ENCODE measurements at regions not wholly inside any gene's neighbourhood (a gene's known extent, or its start where the extent isn't known, plus 50 kb on each side); places are given as distances from the start of the nearest gene placed in this dataset.

- H3K4me3 ChIP-seq (ENCODE audit: low read length): no peak overlapping the region
- H3K4me1 ChIP-seq (ENCODE audit: control insufficient read depth, insufficient read depth, low read length): no peaks in the 10 kb centered on the region
- no peak overlapping the region for H3K9ac ChIP-seq (ENCODE audit: low read length)
- no peaks in the 10 kb centered on the region for H3K9me3 ChIP-seq (ENCODE audit: control insufficient read depth, low read length)
- H3K27me3 ChIP-seq (ENCODE audit: control insufficient read depth, insufficient read depth, low read length): no peaks in the 10 kb centered on the region
- no peaks in the 10 kb centered on the region for H3K36me3 ChIP-seq (ENCODE audit: control insufficient read depth, insufficient read depth, low read length)
Observed at GRCh38 chr12:25034676-25035075, 85.8 kb upstream of the BCAT1 start.

- H3K27me3 ChIP-seq (ENCODE audit: control insufficient read depth, insufficient read depth, low read length): no peaks in the 10 kb centered on the region
- no peaks in the 10 kb centered on the region for H3K36me3 ChIP-seq (ENCODE audit: control insufficient read depth, insufficient read depth, low read length)
- no peak overlapping the region for H3K9ac ChIP-seq (ENCODE audit: low read length)
- H3K4me3 ChIP-seq (ENCODE audit: low read length): no peak overlapping the region
- no peaks in the 10 kb centered on the region for H3K9me3 ChIP-seq (ENCODE audit: control insufficient read depth, low read length)
- H3K4me1 ChIP-seq (ENCODE audit: control insufficient read depth, insufficient read depth, low read length): no peaks in the 10 kb centered on the region
Observed at GRCh38 chr12:25025951-25026490, 77.1 kb upstream of the BCAT1 start.

- H3K9me3 ChIP-seq (ENCODE audit: control insufficient read depth, low read length): no peaks in the 10 kb centered on the region
- no peak overlapping the region for H3K4me3 ChIP-seq (ENCODE audit: low read length)
- H3K9ac ChIP-seq (ENCODE audit: low read length): no peak overlapping the region
- H3K27me3 ChIP-seq (ENCODE audit: control insufficient read depth, insufficient read depth, low read length): no peaks in the 10 kb centered on the region
- no peaks in the 10 kb centered on the region for H3K36me3 ChIP-seq (ENCODE audit: control insufficient read depth, insufficient read depth, low read length)
- no peaks in the 10 kb centered on the region for H3K4me1 ChIP-seq (ENCODE audit: control insufficient read depth, insufficient read depth, low read length)
Observed at GRCh38 chr12:25025260-25025659, 76.4 kb upstream of the BCAT1 start.

GRCh38 chr12:25023808-25024207 lies 74.9 kb upstream of the BCAT1 start:
- H3K27me3 ChIP-seq (ENCODE audit: control insufficient read depth, insufficient read depth, low read length): no peaks in the 10 kb centered on the region
- H3K4me3 ChIP-seq (ENCODE audit: low read length): no peak overlapping the region
- no peaks in the 10 kb centered on the region for H3K9me3 ChIP-seq (ENCODE audit: control insufficient read depth, low read length)
- H3K9ac ChIP-seq (ENCODE audit: low read length): no peak overlapping the region
- H3K4me1 ChIP-seq (ENCODE audit: control insufficient read depth, insufficient read depth, low read length): no peaks in the 10 kb centered on the region
- no peaks in the 10 kb centered on the region for H3K36me3 ChIP-seq (ENCODE audit: control insufficient read depth, insufficient read depth, low read length)

- no peaks in the 10 kb centered on the region for H3K27me3 ChIP-seq (ENCODE audit: control insufficient read depth, insufficient read depth, low read length)
- H3K9ac ChIP-seq (ENCODE audit: low read length): no peak overlapping the region
- no peaks in the 10 kb centered on the region for H3K4me1 ChIP-seq (ENCODE audit: control insufficient read depth, insufficient read depth, low read length)
- H3K4me3 ChIP-seq (ENCODE audit: low read length): no peak overlapping the region
- H3K9me3 ChIP-seq (ENCODE audit: control insufficient read depth, low read length): no peaks in the 10 kb centered on the region
- H3K36me3 ChIP-seq (ENCODE audit: control insufficient read depth, insufficient read depth, low read length): no peaks in the 10 kb centered on the region
Observed at GRCh38 chr12:25020621-25021243, 71.8 kb upstream of the BCAT1 start.

GRCh38 chr12:25018146-25018545 lies 69.2 kb upstream of the BCAT1 start:
- H3K4me1 ChIP-seq (ENCODE audit: control insufficient read depth, insufficient read depth, low read length): no peaks in the 10 kb centered on the region

GRCh38 chr12:25017336-25017735 lies 68.4 kb upstream of the BCAT1 start:
- no peak overlapping the region for H3K9ac ChIP-seq (ENCODE audit: low read length)
- H3K4me1 ChIP-seq (ENCODE audit: control insufficient read depth, insufficient read depth, low read length): no peaks in the 10 kb centered on the region
- H3K9me3 ChIP-seq (ENCODE audit: control insufficient read depth, low read length): no peaks in the 10 kb centered on the region
- no peak overlapping the region for H3K4me3 ChIP-seq (ENCODE audit: low read length)
- no peaks in the 10 kb centered on the region for H3K27me3 ChIP-seq (ENCODE audit: control insufficient read depth, insufficient read depth, low read length)
- no peaks in the 10 kb centered on the region for H3K36me3 ChIP-seq (ENCODE audit: control insufficient read depth, insufficient read depth, low read length)

More at GRCh38 chr12:25018146-25018545, 69.2 kb upstream of the BCAT1 start:
- Histone ChIP-seq H3K4me3 (ENCODE audit: low read length) (no peak overlapping the region), H3K9me3 (ENCODE audit: control insufficient read depth, low read length) (no peaks in the 10 kb centered on the region), H3K36me3 (ENCODE audit: control insufficient read depth, insufficient read depth, low read length) (no peaks in the 10 kb centered on the region), H3K27me3 (ENCODE audit: control insufficient read depth, insufficient read depth, low read length) (no peaks in the 10 kb centered on the region), H3K9ac (ENCODE audit: low read length) (no peak overlapping the region)

GRCh38 chr12:25014961-25015360 lies 66.1 kb upstream of the BCAT1 start:
- H3K4me3 ChIP-seq (ENCODE audit: low read length): no peak overlapping the region
- no peaks in the 10 kb centered on the region for H3K36me3 ChIP-seq (ENCODE audit: control insufficient read depth, insufficient read depth, low read length)
- H3K27me3 ChIP-seq (ENCODE audit: control insufficient read depth, insufficient read depth, low read length): no peaks in the 10 kb centered on the region
- no peak overlapping the region for H3K9ac ChIP-seq (ENCODE audit: low read length)
- no peaks in the 10 kb centered on the region for H3K9me3 ChIP-seq (ENCODE audit: control insufficient read depth, low read length)
- H3K4me1 ChIP-seq (ENCODE audit: control insufficient read depth, insufficient read depth, low read length): no peaks in the 10 kb centered on the region

GRCh38 chr12:25013061-25013460 lies 64.2 kb upstream of the BCAT1 start:
- Histone ChIP-seq H3K9ac (ENCODE audit: low read length) (no peak overlapping the region), H3K36me3 (ENCODE audit: control insufficient read depth, insufficient read depth, low read length) (no peaks in the 10 kb centered on the region), H3K9me3 (ENCODE audit: control insufficient read depth, low read length) (no peaks in the 10 kb centered on the region)

GRCh38 chr12:25009496-25010092 lies 60.7 kb upstream of the BCAT1 start:
- H3K9ac ChIP-seq (ENCODE audit: low read length): no peak overlapping the region
- H3K4me1 ChIP-seq (ENCODE audit: control insufficient read depth, insufficient read depth, low read length): no peaks in the 10 kb centered on the region
- H3K9me3 ChIP-seq (ENCODE audit: control insufficient read depth, low read length): no peaks in the 10 kb centered on the region
- no peak overlapping the region for H3K4me3 ChIP-seq (ENCODE audit: low read length)
- H3K27me3 ChIP-seq (ENCODE audit: control insufficient read depth, insufficient read depth, low read length): no peaks in the 10 kb centered on the region
- H3K36me3 ChIP-seq (ENCODE audit: control insufficient read depth, insufficient read depth, low read length): no peaks in the 10 kb centered on the region

More at GRCh38 chr12:25013061-25013460, 64.2 kb upstream of the BCAT1 start:
- Histone ChIP-seq H3K27me3 (ENCODE audit: control insufficient read depth, insufficient read depth, low read length) (no peaks in the 10 kb centered on the region), H3K4me1 (ENCODE audit: control insufficient read depth, insufficient read depth, low read length) (no peaks in the 10 kb centered on the region), H3K4me3 (ENCODE audit: low read length) (no peak overlapping the region)

- Histone ChIP-seq H3K9ac (ENCODE audit: low read length) (no peak overlapping the region), H3K27me3 (ENCODE audit: control insufficient read depth, insufficient read depth, low read length) (no peaks in the 10 kb centered on the region), H3K9me3 (ENCODE audit: control insufficient read depth, low read length) (no peaks in the 10 kb centered on the region), H3K4me3 (ENCODE audit: low read length) (no peak overlapping the region), H3K36me3 (ENCODE audit: control insufficient read depth, insufficient read depth, low read length) (no peaks in the 10 kb centered on the region), H3K4me1 (ENCODE audit: control insufficient read depth, insufficient read depth, low read length) (no peaks in the 10 kb centered on the region)
Observed at GRCh38 chr12:25005376-25005775, 56.5 kb upstream of the BCAT1 start.

- Histone ChIP-seq H3K9me3 (ENCODE audit: control insufficient read depth, low read length) (no peaks in the 10 kb centered on the region), H3K4me1 (ENCODE audit: control insufficient read depth, insufficient read depth, low read length) (no peaks in the 10 kb centered on the region), H3K36me3 (ENCODE audit: control insufficient read depth, insufficient read depth, low read length) (no peaks in the 10 kb centered on the region), H3K27me3 (ENCODE audit: control insufficient read depth, insufficient read depth, low read length) (no peaks in the 10 kb centered on the region), H3K4me3 (ENCODE audit: low read length) (no peak overlapping the region), H3K9ac (ENCODE audit: low read length) (no peak overlapping the region)
Observed at GRCh38 chr12:25004447-25004846, 55.5 kb upstream of the BCAT1 start.
